Karpas-422 (cell line): ENCODE measurements at regions not wholly inside any gene's neighbourhood (a gene's known extent, or its start where the extent isn't known, plus 50 kb on each side); places are given as distances from the start of the nearest gene placed in this dataset.
A peak's percentile ranks its signal among the peaks of the same experiment; 100 is the strongest.

Experiments
- DNase-seq: peaks from one replicate; pipeline ENCODE4 v3.0.0-alpha.2; 2015
- H2AFZ ChIP-seq: fragments of 200-600 bp; sonication (generic); 2 replicates; pipeline ENCODE4 v1.6.1; 2014; ENCODE audit warnings: antibody characterized with exemption, low read length, mixed read lengths
- H3K27ac ChIP-seq: fragments of 200-600 bp; sonication (generic); 2 replicates; pipeline ENCODE4 v1.5.1; 2014; ENCODE audit warnings: mild to moderate bottlenecking, low read length, moderate library complexity
- H3K27me3 ChIP-seq: fragments of 200-600 bp; sonication (generic); 2 replicates; pipeline ENCODE4 v1.6.1; 2014; ENCODE audit warnings: low read length, mixed read lengths
- H3K36me3 ChIP-seq: fragments of 200-600 bp; sonication (generic); 2 replicates; pipeline ENCODE4 v1.6.1; 2014; ENCODE audit warnings: low read length, mixed read lengths; ENCODE audit not compliant: insufficient read depth
- H3K4me1 ChIP-seq: fragments of 200-600 bp; sonication (generic); 2 replicates; pipeline ENCODE4 v1.6.1; 2014; ENCODE audit warnings: mild to moderate bottlenecking, low read length, mixed read lengths
- H3K4me2 ChIP-seq: fragments of 200-600 bp; sonication (generic); 2 replicates; pipeline ENCODE4 v1.6.1; 2014; ENCODE audit warnings: low read length, low read depth, mild to moderate bottlenecking; ENCODE audit not compliant: poor library complexity, severe bottlenecking
- H3K4me3 ChIP-seq: fragments of 200-600 bp; sonication (generic); 2 replicates; pipeline ENCODE4 v1.5.1; 2014; ENCODE audit warnings: mild to moderate bottlenecking, antibody characterized with exemption, low read length, mixed read lengths
- H3K79me2 ChIP-seq: fragments of 200-600 bp; sonication (generic); 2 replicates; pipeline ENCODE4 v1.6.1; 2014; ENCODE audit warnings: mild to moderate bottlenecking, low read length, mixed read lengths
- H3K9ac ChIP-seq: fragments of 200-600 bp; sonication (generic); 2 replicates; pipeline ENCODE4 v1.6.0; 2014; ENCODE audit warnings: low read length
- H3K9me2 ChIP-seq: fragments of 200-600 bp; sonication (generic), shearing (Covaris generic); replicated peaks from 2 replicates; pipeline ENCODE4 v1.6.0; 2014; ENCODE audit warnings: mild to moderate bottlenecking, low read length, moderate library complexity; ENCODE audit not compliant: insufficient read depth
- H3K9me3 ChIP-seq: fragments of 300-700, 200-600 bp; sonication (generic); 2 replicates; pipeline ENCODE4 v1.6.1; 2014; ENCODE audit warnings: low read length, mixed read lengths
- H4K20me1 ChIP-seq: fragments of 200-600 bp; sonication (generic); 2 replicates; pipeline ENCODE4 v1.6.1; 2014; ENCODE audit warnings: mild to moderate bottlenecking, antibody characterized with exemption, low read length, low read depth; ENCODE audit not compliant: insufficient read depth

DNA sequence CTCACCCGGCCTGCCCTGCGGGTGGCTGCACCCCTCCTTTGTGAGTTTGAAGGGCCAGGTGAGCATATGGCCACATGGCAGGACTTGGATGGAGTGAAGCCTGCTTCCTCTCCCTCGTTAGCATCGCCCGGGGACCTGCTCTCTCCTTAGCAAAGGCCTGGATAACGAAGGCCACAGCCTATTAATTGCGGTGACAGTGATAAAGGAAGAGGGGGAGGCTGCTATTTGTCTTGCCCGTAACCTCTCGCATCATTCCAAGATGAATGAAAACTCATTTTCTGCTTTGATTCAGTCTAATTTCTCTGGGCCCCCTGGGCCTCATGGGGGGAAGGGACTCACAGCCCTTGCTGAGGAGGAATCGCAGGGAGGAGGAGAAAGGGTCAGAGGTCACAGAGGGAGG is 68.5 kb upstream of the LHX1 start:
- no peaks in the 10 kb centered on the region for H3K4me1 ChIP-seq
- H3K9ac ChIP-seq: no peak overlapping the region
- H3K4me2 ChIP-seq: no peak overlapping the region
- no peaks in the 10 kb centered on the region; the same call in 1 of the 2 replicates for H3K27me3 ChIP-seq
- no peaks in the 10 kb centered on the region for H4K20me1 ChIP-seq
- DNase-seq: no peak
- no peak overlapping the region for H2AFZ ChIP-seq
- H3K4me3 ChIP-seq: no peak overlapping the region
- no peak overlapping the region for H3K27ac ChIP-seq
- H3K79me2 ChIP-seq: no peaks in the 10 kb centered on the region
- H3K9me2 ChIP-seq: no peaks in the 10 kb centered on the region
- no peaks in the 10 kb centered on the region for H3K36me3 ChIP-seq
- no peaks in the 10 kb centered on the region for H3K9me3 ChIP-seq

DNA sequence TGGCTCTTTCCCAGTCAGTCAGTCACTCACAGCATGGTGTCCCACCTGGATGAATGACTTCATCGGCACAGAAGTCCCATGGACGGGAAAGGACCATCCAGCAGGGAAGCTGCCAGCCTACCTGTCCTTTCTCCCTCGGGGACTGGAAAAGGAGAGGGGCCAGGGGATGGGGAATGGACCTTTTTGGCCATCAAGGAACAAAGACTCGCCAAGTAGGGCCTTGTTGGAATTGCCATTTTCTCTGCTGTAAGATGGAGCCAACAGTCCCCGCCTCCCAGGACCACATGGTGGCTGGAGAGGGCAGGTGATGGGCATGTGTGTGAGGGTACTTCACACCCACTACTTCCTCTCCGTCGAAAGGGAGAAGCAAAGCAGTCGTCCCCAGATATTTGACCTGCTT is 67.8 kb upstream of the LHX1 start:
- Histone ChIP-seq H3K4me2 (no peak overlapping the region), H3K4me1 (no peaks in the 10 kb centered on the region), H3K36me3 (no peaks in the 10 kb centered on the region), H3K9me2 (no peaks in the 10 kb centered on the region), H3K27me3 (no peaks in the 10 kb centered on the region; the same call in 1 of the 2 replicates), H3K27ac (no peak overlapping the region), H3K9ac (no peak overlapping the region), H4K20me1 (no peaks in the 10 kb centered on the region), H3K4me3 (no peak overlapping the region), H3K9me3 (no peaks in the 10 kb centered on the region), H2AFZ (no peak overlapping the region), H3K79me2 (no peaks in the 10 kb centered on the region)
- DNase-seq: no peak

DNA sequence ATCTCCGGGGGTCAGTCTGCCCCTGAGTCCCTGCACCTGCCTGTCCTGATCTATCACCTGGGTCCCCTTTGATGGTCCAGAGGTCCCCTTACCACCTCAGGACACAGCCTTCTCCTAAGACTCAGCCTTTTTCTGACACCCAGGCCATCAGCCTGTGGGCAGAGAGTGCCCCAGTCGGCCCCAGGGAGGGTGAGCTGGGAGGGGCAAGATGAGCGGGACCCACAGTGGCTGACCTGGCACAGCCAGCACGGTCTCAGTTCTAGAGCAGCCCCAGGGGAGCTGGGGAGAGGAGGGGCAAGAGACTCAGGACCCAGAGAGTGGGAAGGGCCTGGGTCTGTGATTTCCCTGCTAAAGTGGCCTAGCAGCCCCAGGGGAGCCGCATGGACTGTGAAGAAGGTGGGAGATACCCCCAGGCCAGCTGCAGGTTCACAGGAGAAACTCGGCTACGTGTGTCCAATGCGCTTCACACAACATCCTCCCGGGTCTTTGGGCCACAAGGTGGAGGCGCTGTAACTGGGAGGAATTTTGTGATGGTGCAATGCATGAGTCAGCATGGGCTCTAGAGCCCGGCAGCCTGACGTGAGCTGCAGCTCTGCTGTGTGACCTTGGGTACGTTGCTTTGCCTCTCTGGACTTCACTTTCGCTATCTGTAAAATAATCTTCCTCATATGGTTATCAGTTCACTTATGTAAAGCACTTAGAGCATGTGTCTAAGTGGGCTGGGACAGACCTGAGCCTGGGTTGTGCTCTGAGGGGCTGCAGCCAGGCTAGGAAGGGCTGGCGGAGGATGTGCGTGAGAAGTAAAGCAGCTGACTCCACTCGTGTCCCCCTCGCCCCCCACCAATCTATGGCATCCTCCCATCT is 67.2 kb upstream of the LHX1 start:
- Histone ChIP-seq H3K4me2 (no peak overlapping the region), H3K36me3 (no peaks in the 10 kb centered on the region), H3K27ac (no peak overlapping the region), H3K4me3 (no peak overlapping the region), H3K9ac (no peak overlapping the region), H3K79me2 (no peaks in the 10 kb centered on the region), H3K4me1 (no peaks in the 10 kb centered on the region), H4K20me1 (no peaks in the 10 kb centered on the region), H3K27me3 (no peaks in the 10 kb centered on the region; the same call in 1 of the 2 replicates), H3K9me3 (no peaks in the 10 kb centered on the region), H3K9me2 (no peaks in the 10 kb centered on the region), H2AFZ (no peak overlapping the region)
- no peak for DNase-seq

DNA sequence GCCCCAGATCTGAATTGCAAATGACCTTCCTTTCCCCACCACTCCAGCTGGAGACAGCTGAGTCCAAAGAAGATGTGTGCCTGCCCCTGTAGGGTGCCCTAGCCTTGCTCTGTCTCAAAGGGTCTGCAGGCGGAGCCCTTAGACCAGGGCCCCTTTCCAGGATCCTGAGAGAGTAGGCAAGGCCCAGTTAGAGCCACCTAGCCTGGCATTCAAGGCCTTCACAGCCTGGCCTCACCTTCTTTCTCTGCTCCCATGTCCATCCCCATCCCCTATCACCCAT is 66.6 kb upstream of the LHX1 start:
- no peak for DNase-seq
- H3K27me3 ChIP-seq: no peaks in the 10 kb centered on the region; the same call in 1 of the 2 replicates
- H4K20me1 ChIP-seq: no peaks in the 10 kb centered on the region
- H3K36me3 ChIP-seq: no peaks in the 10 kb centered on the region
- H3K9me3 ChIP-seq: no peaks in the 10 kb centered on the region
- no peaks in the 10 kb centered on the region for H3K4me1 ChIP-seq
- H3K4me2 ChIP-seq: no peak overlapping the region
- no peak overlapping the region for H3K9ac ChIP-seq
- no peak overlapping the region for H2AFZ ChIP-seq
- no peaks in the 10 kb centered on the region for H3K79me2 ChIP-seq
- H3K27ac ChIP-seq: no peak overlapping the region
- no peaks in the 10 kb centered on the region for H3K9me2 ChIP-seq
- no peak overlapping the region for H3K4me3 ChIP-seq

DNA sequence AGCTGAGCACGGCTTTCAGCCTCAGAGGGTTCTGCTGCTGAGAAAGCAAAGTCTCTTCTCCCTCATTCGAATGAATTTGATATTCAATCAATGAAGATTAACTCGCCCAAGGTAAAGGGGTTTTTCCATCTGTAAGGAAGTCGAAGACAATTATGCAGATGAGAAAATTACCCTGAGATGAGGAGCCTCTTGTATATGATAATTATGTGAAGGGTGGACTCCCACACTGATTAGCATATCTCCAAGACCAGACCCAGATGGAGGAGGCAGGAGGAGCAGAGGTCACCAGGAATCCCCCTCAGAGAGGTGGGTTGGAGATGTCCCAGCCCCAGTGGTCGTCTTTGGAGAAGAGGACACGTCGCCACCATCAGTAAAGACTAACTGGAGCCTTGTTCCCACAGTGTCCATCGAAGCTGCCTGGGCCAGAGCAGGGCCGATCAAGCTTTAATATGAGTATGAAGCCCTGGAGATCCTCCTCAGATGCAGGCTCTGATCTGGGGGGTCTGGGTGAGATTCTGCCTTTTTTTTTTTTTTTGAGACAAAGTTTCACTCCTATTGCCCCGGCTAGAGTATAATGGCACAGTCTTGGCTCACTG is 61.5 kb upstream of the LHX1 start:
- no peaks in the 10 kb centered on the region; the same call in 1 of the 2 replicates for H3K27me3 ChIP-seq
- no peak overlapping the region for H2AFZ ChIP-seq
- no peaks in the 10 kb centered on the region for H3K9me3 ChIP-seq
- H3K36me3 ChIP-seq: no peaks in the 10 kb centered on the region
- H3K9me2 ChIP-seq: no peaks in the 10 kb centered on the region
- no peak overlapping the region for H3K4me3 ChIP-seq
- no peak overlapping the region for H3K27ac ChIP-seq
- H4K20me1 ChIP-seq: no peaks in the 10 kb centered on the region
- no peak overlapping the region for H3K9ac ChIP-seq
- DNase-seq: no peak
- peaks cover 10% of the 10 kb centered on the region for H3K4me1 ChIP-seq
- H3K4me2 ChIP-seq: no peak overlapping the region
- no peaks in the 10 kb centered on the region for H3K79me2 ChIP-seq

DNA sequence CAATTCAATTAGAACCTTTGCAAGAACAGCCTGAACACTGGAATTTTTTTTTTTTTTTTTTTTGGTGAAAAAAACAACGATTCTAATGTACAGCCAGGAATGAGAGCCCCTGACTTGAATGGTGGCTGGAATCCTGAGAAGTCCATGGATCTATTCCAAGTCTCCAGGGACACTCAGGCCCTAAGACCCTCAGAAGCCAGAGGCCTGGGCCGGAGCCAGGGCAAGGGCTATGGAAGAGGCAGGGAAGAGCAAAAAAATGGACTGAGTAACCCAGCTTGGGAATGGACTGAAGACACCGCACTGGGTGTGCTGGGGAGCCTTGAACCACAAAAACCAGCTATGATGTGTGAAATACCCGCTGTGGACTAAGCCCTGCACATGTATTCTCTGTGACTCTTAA is 60.3 kb upstream of the LHX1 start:
- H3K9ac ChIP-seq: no peak overlapping the region
- no peak overlapping the region for H3K4me2 ChIP-seq
- H3K79me2 ChIP-seq: no peaks in the 10 kb centered on the region
- no peak overlapping the region for H3K27ac ChIP-seq
- no peaks in the 10 kb centered on the region for H3K36me3 ChIP-seq
- H3K4me3 ChIP-seq: no peak overlapping the region
- peaks cover 10% of the 10 kb centered on the region for H3K4me1 ChIP-seq
- no peaks in the 10 kb centered on the region for H3K9me3 ChIP-seq
- DNase-seq: peak; percentile 53
- H3K27me3 ChIP-seq: no peaks in the 10 kb centered on the region
- no peak overlapping the region for H2AFZ ChIP-seq
- H4K20me1 ChIP-seq: no peaks in the 10 kb centered on the region
- H3K9me2 ChIP-seq: no peaks in the 10 kb centered on the region

DNA sequence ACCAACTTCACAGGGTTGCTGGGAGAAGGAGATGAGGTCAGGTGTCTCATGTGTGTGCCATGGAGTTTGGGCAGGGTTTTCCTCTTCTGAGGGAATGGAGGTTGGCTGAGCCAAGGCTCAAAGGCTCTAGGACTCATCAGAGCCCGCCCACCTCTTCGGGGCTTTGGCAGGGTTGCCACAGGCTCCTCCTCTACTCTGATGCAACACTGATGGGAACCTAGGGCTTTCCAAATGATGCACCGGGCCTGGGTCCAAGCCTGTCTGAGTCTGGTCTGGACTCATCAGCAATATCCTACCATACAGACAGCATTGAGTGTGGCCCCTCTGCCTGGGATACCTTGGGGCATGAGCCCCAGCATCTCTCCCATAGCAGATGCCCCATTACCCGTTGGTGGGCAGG is 59.5 kb upstream of the LHX1 start:
- Histone ChIP-seq H3K36me3 (no peaks in the 10 kb centered on the region), H3K9me3 (no peaks in the 10 kb centered on the region), H2AFZ (no peak overlapping the region), H3K27ac (no peak overlapping the region), H3K9me2 (no peaks in the 10 kb centered on the region), H3K4me2 (no peak overlapping the region), H3K9ac (no peak overlapping the region), H4K20me1 (no peaks in the 10 kb centered on the region), H3K4me1 (peaks cover 10% of the 10 kb centered on the region), H3K27me3 (no peaks in the 10 kb centered on the region), H3K79me2 (no peaks in the 10 kb centered on the region), H3K4me3 (no peak overlapping the region)
- no peak for DNase-seq

DNA sequence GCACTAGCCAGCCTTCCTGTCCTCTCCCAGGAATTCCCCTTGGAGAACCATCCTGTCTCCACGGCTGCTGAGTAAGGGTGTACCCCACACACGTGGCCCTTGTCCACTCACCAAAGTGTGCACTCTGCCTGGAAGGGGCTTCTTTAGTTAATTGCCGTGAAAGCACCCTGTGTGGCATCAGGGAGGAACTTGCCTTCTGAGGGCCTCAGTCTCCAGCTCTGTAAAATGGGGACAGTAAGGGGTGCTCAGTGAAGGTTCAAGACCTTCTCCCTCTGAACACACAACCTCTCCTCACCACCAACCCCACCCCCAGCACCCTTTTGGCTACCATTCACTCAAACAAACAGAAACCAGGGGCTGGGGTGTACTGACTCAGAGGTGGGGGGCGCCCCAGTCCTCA is 59.1 kb upstream of the LHX1 start:
- no peak overlapping the region for H3K27ac ChIP-seq
- H3K4me1 ChIP-seq: peaks cover 10% of the 10 kb centered on the region
- no peaks in the 10 kb centered on the region for H3K27me3 ChIP-seq
- H3K36me3 ChIP-seq: no peaks in the 10 kb centered on the region
- no peak overlapping the region for H3K4me3 ChIP-seq
- H3K79me2 ChIP-seq: no peaks in the 10 kb centered on the region
- H3K4me2 ChIP-seq: no peak overlapping the region
- no peak overlapping the region for H3K9ac ChIP-seq
- H3K9me2 ChIP-seq: no peaks in the 10 kb centered on the region
- no peaks in the 10 kb centered on the region for H3K9me3 ChIP-seq
- no peak for DNase-seq
- H4K20me1 ChIP-seq: no peaks in the 10 kb centered on the region
- H2AFZ ChIP-seq: no peak overlapping the region
